Smooth muscle cell (in vitro differentiated cells): ENCODE measurements at regions not wholly inside any gene's neighbourhood (a gene's known extent, or its start where the extent isn't known, plus 50 kb on each side); places are given as distances from the start of the nearest gene placed in this dataset.

Experiments used
- DNase-seq: peaks from one replicate; lab custom pipeline; 2025; ENCODE audit not compliant: unreplicated experiment; lab: John Stamatoyannopoulos, UW
- H2AFZ ChIP-seq: fragments of 200-600 bp; sonication (generic); 2 replicates; pipeline ENCODE4 v1.6.0; 2016; ENCODE audit warnings: antibody characterized with exemption, low read depth, mild to moderate bottlenecking
- H3F3A ChIP-seq: fragments of 200-600 bp; sonication (generic); 2 replicates; pipeline ENCODE4 v1.6.0; 2017; ENCODE audit warnings: antibody characterized with exemption, low read depth
- H3K27ac ChIP-seq: fragments of 200-600 bp; sonication (generic); 2 replicates; pipeline ENCODE4 v1.5.1; 2016; ENCODE audit warnings: low read depth, mild to moderate bottlenecking
- H3K27me3 ChIP-seq: fragments of 200-600 bp; sonication (generic); 2 replicates; pipeline ENCODE4 v1.6.1; 2016; ENCODE audit warnings: low read depth, mild to moderate bottlenecking
- H3K36me3 ChIP-seq: fragments of 200-600 bp; sonication (generic); 2 replicates; pipeline ENCODE4 v1.5.1; 2016; ENCODE audit warnings: low read depth
- H3K4me1 ChIP-seq: fragments of 200-600 bp; sonication (generic); 2 replicates; pipeline ENCODE4 v1.5.1; 2016; ENCODE audit warnings: low read depth
- H3K4me2 ChIP-seq: fragments of 200-600 bp; sonication (generic); 2 replicates; pipeline ENCODE4 v1.6.0; 2016; ENCODE audit warnings: mild to moderate bottlenecking
- H3K4me3 ChIP-seq: fragments of 200-600 bp; sonication (generic); 2 replicates; pipeline ENCODE4 v1.5.1; 2016; ENCODE audit warnings: mild to moderate bottlenecking
- H3K79me2 ChIP-seq: fragments of 200-600 bp; sonication (generic); 2 replicates; pipeline ENCODE4 v1.6.0; 2016; ENCODE audit warnings: low read depth, mild to moderate bottlenecking
- H3K9ac ChIP-seq: fragments of 200-600 bp; sonication (generic); 2 replicates; pipeline ENCODE4 v1.6.0; 2016; ENCODE audit warnings: low read depth
- H3K9me3 ChIP-seq: fragments of 200-600 bp; sonication (generic); replicated peaks from 2 replicates; pipeline ENCODE4 v1.5.1; 2016; ENCODE audit warnings: low read depth
- H4K20me1 ChIP-seq: fragments of 200-600 bp; sonication (generic); 2 replicates; pipeline ENCODE4 v1.6.0; 2016; ENCODE audit warnings: low read depth
- CTCF ChIP-seq: fragments of 200-600 bp; sonication (generic); IDR thresholded peaks from 2 replicates; pipeline ENCODE4 v1.5.1; 2017; ENCODE audit warnings: borderline replicate concordance, mild to moderate bottlenecking, antibody characterized with exemption; ENCODE audit not compliant: insufficient read depth, poor library complexity, severe bottlenecking
- WGBS: methylation state at CpG from one replicate; pipeline ENCODE4 v1.1.7; 2016; ENCODE audit warnings: low lambda C conversion rate; 5-methylcytosine and 5-hydroxymethylcytosine counted together

GRCh38 chr4:137063961-137064360 is 468.3 kb downstream of the PCDH18 start:
- Histone ChIP-seq H4K20me1 (no peaks in the 10 kb centered on the region), H3K4me1 (no peaks in the 10 kb centered on the region), H3K4me2 (no peak overlapping the region), H3K27me3 (no peaks in the 10 kb centered on the region), H3K9ac (no peak overlapping the region), H2AFZ (no peak overlapping the region), H3K9me3 (no peaks in the 10 kb centered on the region), H3K36me3 (no peaks in the 10 kb centered on the region), H3K27ac (no peak overlapping the region), H3K4me3 (no peak overlapping the region), H3K79me2 (no peaks in the 10 kb centered on the region), H3F3A (no peaks in the 10 kb centered on the region)
- DNase-seq = no peak
- WGBS = 52% methylated on average over 2 of the region's 2 CpGs
- TF ChIP-seq CTCF = no peak

GRCh38 chr4:137043184-137043583 is 489.1 kb downstream of the PCDH18 start:
- Histone ChIP-seq H3K79me2 (no peaks in the 10 kb centered on the region), H3K36me3 (no peaks in the 10 kb centered on the region), H4K20me1 (no peaks in the 10 kb centered on the region), H3K27me3 (no peaks in the 10 kb centered on the region), H3K9me3 (no peaks in the 10 kb centered on the region), H3K4me1 (no peaks in the 10 kb centered on the region), H2AFZ (no peak overlapping the region), H3K4me3 (no peak overlapping the region), H3F3A (no peaks in the 10 kb centered on the region), H3K27ac (no peak overlapping the region), H3K9ac (no peak overlapping the region), H3K4me2 (no peak overlapping the region)
- no peak for TF ChIP-seq CTCF
- WGBS = 92% methylated on average over 2 of the region's 2 CpGs
- DNase-seq = no peak

- no peaks in the 10 kb centered on the region for H3K27me3 ChIP-seq
- H4K20me1 ChIP-seq = no peaks in the 10 kb centered on the region
- H3F3A ChIP-seq = no peaks in the 10 kb centered on the region
- H3K79me2 ChIP-seq = no peaks in the 10 kb centered on the region
- TF ChIP-seq CTCF = no peak
- no peak overlapping the region for H3K4me3 ChIP-seq
- no peak overlapping the region for H3K9ac ChIP-seq
- H3K9me3 ChIP-seq = no peaks in the 10 kb centered on the region
- H2AFZ ChIP-seq = no peak overlapping the region
- H3K4me2 ChIP-seq = no peak overlapping the region
- H3K27ac ChIP-seq = no peak overlapping the region
- no peaks in the 10 kb centered on the region for H3K36me3 ChIP-seq
- 61% methylated on average over 3 of the region's 3 CpGs for WGBS
- no peaks in the 10 kb centered on the region for H3K4me1 ChIP-seq
- DNase-seq = no peak
Observed at GRCh38 chr4:137039370-137039769, 492.9 kb downstream of the PCDH18 start.

- H3K27me3 ChIP-seq = no peaks in the 10 kb centered on the region
- H3K4me1 ChIP-seq = no peaks in the 10 kb centered on the region
- no peaks in the 10 kb centered on the region for H4K20me1 ChIP-seq
- no peak overlapping the region for H3K9ac ChIP-seq
- H3K27ac ChIP-seq = no peak overlapping the region
- TF ChIP-seq CTCF = no peak
- H2AFZ ChIP-seq = no peak overlapping the region
- no peaks in the 10 kb centered on the region for H3F3A ChIP-seq
- H3K9me3 ChIP-seq = no peaks in the 10 kb centered on the region
- H3K4me2 ChIP-seq = no peak overlapping the region
- no peak overlapping the region for H3K4me3 ChIP-seq
- no peaks in the 10 kb centered on the region for H3K36me3 ChIP-seq
- H3K79me2 ChIP-seq = no peaks in the 10 kb centered on the region
- DNase-seq = no peak
Observed at GRCh38 chr4:137032222-137032621, 500.1 kb downstream of the PCDH18 start.
